Esophagus (tissue), 2 donors: ENCODE measurements at regions not wholly inside any gene's neighbourhood (a gene's known extent, or its start where the extent isn't known, plus 50 kb on each side); places are given as distances from the start of the nearest gene placed in this dataset.

Source experiments
- H3K27ac ChIP-seq, 2 donors: one replicate each; pipeline ENCODE4 v1.5.1; 2013; ENCODE audit warnings: low read depth in 2 of 2, mild to moderate bottlenecking in 2 of 2, inconsistent platforms in 1 of 2, low read length in 1 of 2, moderate library complexity in 1 of 2
- H3K27me3 ChIP-seq, 2 donors: one replicate each; pipeline ENCODE4 v1.6.1; 2013; ENCODE audit warnings: low read length in 2 of 2, control low read depth in 1 of 2, mild to moderate bottlenecking in 1 of 2; ENCODE audit not compliant: insufficient read depth in 2 of 2, control insufficient read depth in 1 of 2
- H3K36me3 ChIP-seq, 2 donors: one replicate each; pipeline ENCODE4 v1.6.1; 2013; ENCODE audit warnings: low read length in 1 of 2; ENCODE audit not compliant: control insufficient read depth in 2 of 2, insufficient read depth in 2 of 2
- H3K4me1 ChIP-seq, 2 donors: one replicate each; pipeline ENCODE4 v1.6.1; 2013; ENCODE audit warnings: low read length in 1 of 2; ENCODE audit not compliant: control insufficient read depth in 2 of 2, insufficient read depth in 2 of 2
- H3K4me3 ChIP-seq, 2 donors: one replicate each; pipeline ENCODE4 v1.5.1; 2013; ENCODE audit warnings: low read length in 2 of 2, mild to moderate bottlenecking in 2 of 2, low read depth in 1 of 2, moderate library complexity in 1 of 2
- H3K9me3 ChIP-seq, 2 donors: one replicate each; pipeline ENCODE4 v1.6.1; 2013; ENCODE audit warnings: mild to moderate bottlenecking in 2 of 2, low read depth in 1 of 2, low read length in 1 of 2, moderate library complexity in 1 of 2; ENCODE audit not compliant: control insufficient read depth in 2 of 2, insufficient read depth in 1 of 2
- WGBS, 2 donors: extraction: QIAGEN DNeasy Blood & Tissue Kit; methylation state at CpG; one replicate each; pipeline ENCODE4 v1.1.7; 2013; 5-methylcytosine and 5-hydroxymethylcytosine counted together
- donor health status: healthy with polysubstance abuse.
- donor health status: Bipolar disorder and iron deficiency.

DNA sequence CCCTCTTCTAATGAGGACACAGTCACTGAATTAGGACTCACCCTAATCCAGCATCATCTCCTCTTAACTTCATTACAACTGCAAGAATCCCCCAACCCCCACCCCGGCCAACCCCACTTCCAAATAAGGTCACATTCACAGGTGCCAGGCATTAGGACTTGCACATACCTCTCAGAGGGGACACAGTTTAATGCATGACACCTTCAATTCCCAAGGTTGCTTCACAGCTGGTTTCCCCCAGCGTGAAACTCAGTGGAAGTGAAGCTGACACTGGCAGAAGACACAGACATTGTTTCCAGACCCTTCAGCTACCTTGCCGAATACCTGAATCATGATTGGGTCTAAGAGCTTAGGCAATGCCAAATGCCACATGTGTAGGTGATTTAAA lies 217.0 kb upstream of the DYNLRB2 start:
- Histone ChIP-seq H3K27ac (no peak overlapping the region), H3K4me3 (no peak overlapping the region), H3K4me1 (no peaks in the 10 kb centered on the region), H3K9me3 (peaks cover 0 to 2% of the 10 kb centered on the region in 2 donors), H3K36me3 (no peaks in the 10 kb centered on the region), H3K27me3 (no peaks in the 10 kb centered on the region)
- 81 to 86% methylated on average over 3 of the region's 3 CpGs for WGBS, 2 donors

- peaks cover 0 to 2% of the 10 kb centered on the region in 2 donors for H3K9me3 ChIP-seq
Observed at GRCh38 chr16:80323187-80323807, 217.5 kb upstream of the DYNLRB2 start.

DNA sequence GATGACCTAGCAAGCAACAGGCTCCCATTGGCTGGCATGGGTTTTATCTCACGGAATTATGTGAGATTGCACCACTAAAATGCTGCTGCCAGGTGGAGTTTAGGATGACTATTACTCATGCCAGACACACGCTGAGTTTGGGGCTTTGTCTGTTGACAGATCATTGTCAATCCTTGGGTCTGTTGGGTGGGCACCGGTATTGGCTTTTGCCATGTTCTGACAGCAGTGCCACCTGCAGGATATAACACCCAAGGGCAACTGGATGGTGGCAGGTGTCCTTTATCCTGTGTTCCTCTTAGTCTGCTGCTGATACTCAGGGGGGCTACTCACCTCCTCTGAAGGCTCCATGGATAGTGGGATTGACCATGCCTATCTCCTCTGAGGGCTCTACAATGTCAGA lies 221.6 kb upstream of the DYNLRB2 start:
- Histone ChIP-seq H3K27me3 (no peaks in the 10 kb centered on the region), H3K4me1 (no peaks in the 10 kb centered on the region), H3K27ac (no peak overlapping the region), H3K9me3 (no peaks in the 10 kb centered on the region), H3K36me3 (no peaks in the 10 kb centered on the region), H3K4me3 (no peak overlapping the region)
- 73 to 76% methylated on average over 3 of the region's 3 CpGs for WGBS, 2 donors

More at GRCh38 chr16:80323187-80323807, 217.5 kb upstream of the DYNLRB2 start:
- Histone ChIP-seq H3K27me3 (no peaks in the 10 kb centered on the region), H3K4me1 (no peaks in the 10 kb centered on the region), H3K27ac (no peak overlapping the region), H3K4me3 (no peak overlapping the region), H3K36me3 (no peaks in the 10 kb centered on the region)
- 84 to 87% methylated on average over 13 of the region's 13 CpGs for WGBS, 2 donors

DNA sequence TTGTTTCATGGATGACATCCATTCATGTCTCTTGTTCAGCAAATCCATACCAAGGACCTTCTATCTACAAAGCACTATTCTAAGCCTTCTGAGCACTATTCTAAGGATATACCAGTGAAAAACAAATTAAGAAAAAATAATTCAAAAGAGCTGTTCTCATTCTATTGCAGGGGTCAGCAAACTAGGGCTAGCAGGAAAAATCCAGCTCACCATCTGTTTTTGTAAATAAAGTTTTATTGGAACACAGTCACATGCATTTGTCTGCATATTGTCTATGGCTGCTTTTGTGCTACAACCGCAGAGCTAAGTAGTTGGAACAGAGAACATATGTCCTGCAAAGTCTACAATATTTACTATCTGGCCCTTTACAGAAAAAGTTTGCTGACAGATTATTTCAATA lies 222.7 kb upstream of the DYNLRB2 start:
- WGBS, 2 donors = 92 to 95% methylated on average over 1 of the region's 1 CpG
- Histone ChIP-seq H3K27me3 (no peaks in the 10 kb centered on the region), H3K36me3 (no peaks in the 10 kb centered on the region), H3K9me3 (no peaks in the 10 kb centered on the region), H3K4me3 (no peak overlapping the region), H3K4me1 (no peaks in the 10 kb centered on the region), H3K27ac (no peak overlapping the region)

DNA sequence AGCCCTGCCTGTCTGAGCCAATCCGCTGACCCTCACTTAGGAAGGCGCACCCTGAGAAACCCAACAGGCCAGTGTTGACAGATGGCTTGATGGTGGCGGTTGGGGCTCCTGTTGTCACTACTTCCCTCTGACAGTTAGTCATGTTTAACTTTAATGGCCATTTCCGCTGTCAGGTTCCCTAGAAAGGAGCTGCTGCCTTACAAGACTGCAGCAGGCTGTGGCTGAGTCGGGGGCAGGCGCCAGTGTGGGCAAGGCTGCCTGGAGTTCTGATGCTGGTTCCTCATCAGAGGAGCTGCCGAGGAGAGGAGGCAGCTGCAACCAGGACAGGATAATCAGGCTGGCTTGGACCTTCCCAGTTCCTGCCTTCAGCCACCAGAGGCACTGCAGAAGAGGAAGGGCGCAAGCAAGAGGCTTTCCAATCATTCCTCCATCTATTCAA lies 223.2 kb upstream of the DYNLRB2 start:
- Histone ChIP-seq H3K27me3 (no peaks in the 10 kb centered on the region), H3K36me3 (no peaks in the 10 kb centered on the region), H3K27ac (no peak overlapping the region), H3K4me3 (no peak overlapping the region), H3K9me3 (no peaks in the 10 kb centered on the region), H3K4me1 (no peaks in the 10 kb centered on the region)
- WGBS, 2 donors = 79 to 84% methylated on average over 8 of the region's 8 CpGs

GRCh38 chr16:80317116-80317515 lies 223.7 kb upstream of the DYNLRB2 start:
- Histone ChIP-seq H3K27me3 (no peaks in the 10 kb centered on the region), H3K36me3 (no peaks in the 10 kb centered on the region), H3K27ac (no peak overlapping the region), H3K9me3 (no peaks in the 10 kb centered on the region), H3K4me1 (no peaks in the 10 kb centered on the region), H3K4me3 (no peak overlapping the region)
- 67 to 69% methylated on average over 10 of the region's 10 CpGs for WGBS, 2 donors

- H3K27ac ChIP-seq = no peak overlapping the region
- no peak overlapping the region for H3K4me3 ChIP-seq
- no peaks in the 10 kb centered on the region for H3K27me3 ChIP-seq
- H3K9me3 ChIP-seq = no peaks in the 10 kb centered on the region
- no peaks in the 10 kb centered on the region for H3K4me1 ChIP-seq
- H3K36me3 ChIP-seq = no peaks in the 10 kb centered on the region
- WGBS, 2 donors = 56 to 63% methylated on average over 4 of the region's 4 CpGs
Observed at GRCh38 chr16:80314042-80314441, 226.8 kb upstream of the DYNLRB2 start.

GRCh38 chr16:80309178-80309577 lies 231.6 kb upstream of the DYNLRB2 start:
- Histone ChIP-seq H3K4me3 (no peak overlapping the region), H3K27me3 (no peaks in the 10 kb centered on the region), H3K36me3 (no peaks in the 10 kb centered on the region), H3K27ac (no peak overlapping the region), H3K4me1 (no peaks in the 10 kb centered on the region), H3K9me3 (no peaks in the 10 kb centered on the region)
- 78 to 80% methylated on average over 3 of the region's 3 CpGs for WGBS, 2 donors

DNA sequence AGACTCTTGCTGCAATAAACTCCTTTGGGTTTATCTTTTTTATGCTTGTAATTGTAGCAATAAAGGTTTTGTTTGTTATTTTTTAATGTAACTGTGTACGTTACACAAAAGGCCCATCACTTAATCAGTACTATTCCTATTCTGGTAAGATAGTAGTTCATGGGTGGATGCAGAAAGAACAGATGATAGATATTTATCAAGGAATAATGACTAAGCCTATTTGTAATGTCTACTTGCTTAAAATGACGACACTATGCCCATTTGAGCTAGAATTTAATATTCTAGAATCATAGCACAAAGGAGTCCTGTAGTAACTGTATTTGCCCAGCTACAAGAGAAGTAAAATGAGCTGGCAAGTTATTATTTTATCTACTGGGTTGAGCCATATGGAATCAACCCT lies 235.4 kb upstream of the DYNLRB2 start:
- Histone ChIP-seq H3K36me3 (no peaks in the 10 kb centered on the region), H3K27ac (no peak overlapping the region), H3K9me3 (no peaks in the 10 kb centered on the region), H3K4me3 (no peak overlapping the region), H3K27me3 (no peaks in the 10 kb centered on the region), H3K4me1 (no peaks in the 10 kb centered on the region)
- WGBS, 2 donors = 79 to 83% methylated on average over 2 of the region's 2 CpGs

DNA sequence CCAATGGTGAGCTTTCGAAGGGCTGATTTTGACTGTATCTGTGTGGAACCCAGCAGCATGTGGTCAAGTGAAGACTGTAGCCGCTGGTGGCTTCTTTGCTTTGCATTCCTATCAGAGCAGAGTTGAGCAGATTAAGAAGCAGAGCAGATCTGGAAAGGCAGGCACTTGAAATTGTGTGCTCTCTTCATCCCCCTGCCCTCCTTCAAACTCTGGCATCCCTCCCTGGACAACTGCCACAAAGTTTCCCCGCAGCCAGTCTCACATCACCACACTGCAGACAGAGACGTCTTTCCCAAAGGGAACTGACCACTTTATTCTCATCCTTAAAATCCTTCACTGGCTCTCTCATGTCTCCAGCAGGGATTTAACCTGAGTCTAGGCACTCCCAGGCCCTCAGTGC lies 237.1 kb upstream of the DYNLRB2 start:
- Histone ChIP-seq H3K9me3 (no peaks in the 10 kb centered on the region), H3K27ac (no peak overlapping the region), H3K27me3 (no peaks in the 10 kb centered on the region), H3K36me3 (no peaks in the 10 kb centered on the region), H3K4me1 (no peaks in the 10 kb centered on the region), H3K4me3 (no peak overlapping the region)
- 60 to 64% methylated on average over 4 of the region's 4 CpGs for WGBS, 2 donors
